ENCODE measurements at regions not wholly inside any gene's neighbourhood (a gene's known extent, or its start where the extent isn't known, plus 50 kb on each side); places are given as distances from the start of the nearest gene placed in this dataset.

DNA sequence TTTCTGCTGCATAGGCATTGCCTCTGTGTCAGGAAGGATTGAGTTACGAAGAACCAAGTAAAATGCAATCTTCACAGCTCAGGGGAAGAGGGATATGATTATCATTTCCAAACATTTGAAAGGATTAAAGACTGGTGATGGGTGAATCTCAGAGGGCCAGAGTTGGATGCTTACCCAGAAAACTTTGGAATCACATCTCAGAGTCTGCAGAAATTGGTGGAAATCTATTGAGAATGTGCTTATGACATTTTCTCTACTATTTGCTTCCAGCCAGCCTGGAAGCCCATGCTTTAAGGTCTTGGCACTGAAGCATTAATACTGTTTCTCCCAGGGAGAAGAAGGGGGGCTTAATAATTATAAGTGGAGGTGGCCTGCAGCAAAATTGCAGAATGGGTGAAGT, 1301.4 kb upstream of the PIK3C3 start:
- no peaks in the 10 kb centered on the region for H3K36me3 ChIP-seq
- DNase-seq, result no peak
- H3K27ac ChIP-seq, result no peak overlapping the region
- WGBS, 2 donors, result 76 to 82% methylated on average over 1 of the region's 1 CpG
- H3K4me3 ChIP-seq, result no peak overlapping the region
- H3K27me3 ChIP-seq, result no peaks in the 10 kb centered on the region
- ATAC-seq (ENCODE audit: low FRiP score in 2 of 2), result no peak
- H3K4me1 ChIP-seq, result no peaks in the 10 kb centered on the region
- TF ChIP-seq, protein P1, sequence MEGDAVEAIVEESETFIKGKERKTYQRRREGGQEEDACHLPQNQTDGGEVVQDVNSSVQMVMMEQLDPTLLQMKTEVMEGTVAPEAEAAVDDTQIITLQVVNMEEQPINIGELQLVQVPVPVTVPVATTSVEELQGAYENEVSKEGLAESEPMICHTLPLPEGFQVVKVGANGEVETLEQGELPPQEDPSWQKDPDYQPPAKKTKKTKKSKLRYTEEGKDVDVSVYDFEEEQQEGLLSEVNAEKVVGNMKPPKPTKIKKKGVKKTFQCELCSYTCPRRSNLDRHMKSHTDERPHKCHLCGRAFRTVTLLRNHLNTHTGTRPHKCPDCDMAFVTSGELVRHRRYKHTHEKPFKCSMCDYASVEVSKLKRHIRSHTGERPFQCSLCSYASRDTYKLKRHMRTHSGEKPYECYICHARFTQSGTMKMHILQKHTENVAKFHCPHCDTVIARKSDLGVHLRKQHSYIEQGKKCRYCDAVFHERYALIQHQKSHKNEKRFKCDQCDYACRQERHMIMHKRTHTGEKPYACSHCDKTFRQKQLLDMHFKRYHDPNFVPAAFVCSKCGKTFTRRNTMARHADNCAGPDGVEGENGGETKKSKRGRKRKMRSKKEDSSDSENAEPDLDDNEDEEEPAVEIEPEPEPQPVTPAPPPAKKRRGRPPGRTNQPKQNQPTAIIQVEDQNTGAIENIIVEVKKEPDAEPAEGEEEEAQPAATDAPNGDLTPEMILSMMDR (IDR thresholded peaks at IDR 0.05), result no peak
- TF ChIP-seq POLR2AphosphoS5 (IDR thresholded peaks at IDR 0.05) (no peak), EP300 (IDR thresholded peaks at IDR 0.05) (no peak), POLR2A (IDR thresholded peaks at IDR 0.05) (no peak)
- peaks cover 0 to 3% (median 0%) of the 10 kb centered on the region in 4 donors for H3K9me3 ChIP-seq

DNA sequence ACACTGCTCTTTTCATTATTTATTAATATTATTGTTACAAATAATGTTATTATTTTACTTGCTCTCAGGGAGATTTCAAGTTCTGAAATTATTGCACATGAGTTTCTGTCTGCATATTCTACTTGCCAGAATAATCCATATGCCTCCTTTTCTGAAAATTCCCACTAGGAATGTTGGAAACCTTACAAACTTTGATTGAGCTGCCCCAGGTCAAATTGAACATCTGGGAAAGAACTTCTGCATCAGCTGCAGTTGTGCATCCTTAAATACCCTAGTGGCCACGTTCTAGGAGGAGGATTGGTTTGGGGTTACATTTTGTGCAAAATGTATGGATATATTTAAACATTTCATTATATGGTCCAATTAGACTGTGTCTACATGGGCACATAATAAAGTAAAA, 1302.7 kb upstream of the PIK3C3 start:
- no peak overlapping the region for H3K27ac ChIP-seq
- H3K4me1 ChIP-seq, result no peaks in the 10 kb centered on the region
- no peak for ATAC-seq (ENCODE audit: low FRiP score in 2 of 2)
- H3K27me3 ChIP-seq, result no peaks in the 10 kb centered on the region
- H3K4me3 ChIP-seq, result no peak overlapping the region
- WGBS, 2 donors, result 42 to 71% methylated on average over 1 of the region's 1 CpG
- TF ChIP-seq POLR2A (IDR thresholded peaks at IDR 0.05), result no peak
- TF ChIP-seq EP300 (IDR thresholded peaks at IDR 0.05), result no peak
- TF ChIP-seq, protein P1 (IDR thresholded peaks at IDR 0.05), result no peak
- TF ChIP-seq POLR2AphosphoS5 (IDR thresholded peaks at IDR 0.05), result no peak
- no peaks in the 10 kb centered on the region for H3K36me3 ChIP-seq
- no peak for DNase-seq
- no peaks in the 10 kb centered on the region for H3K9me3 ChIP-seq

DNA sequence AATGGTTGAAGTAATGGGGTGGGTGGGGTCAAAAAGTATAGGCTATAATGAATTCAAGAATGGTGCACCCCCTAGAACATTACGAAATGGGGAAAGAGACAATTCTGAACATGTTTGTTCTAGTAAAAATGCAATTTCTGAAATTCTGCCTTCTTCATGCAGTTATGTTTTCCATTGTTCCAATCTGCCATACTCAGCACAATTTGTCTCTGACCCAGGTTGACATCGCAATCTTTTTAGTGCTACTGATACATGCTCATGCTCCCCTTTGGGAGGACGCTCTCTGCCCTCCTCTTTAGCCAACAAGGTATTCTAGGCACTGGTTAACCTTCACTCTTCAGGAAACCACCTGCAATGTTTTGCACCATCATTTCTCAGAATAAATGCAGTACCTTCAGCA, 1303.9 kb upstream of the PIK3C3 start:
- H3K4me3 ChIP-seq, result no peak overlapping the region
- DNase-seq, result no peak
- no peaks in the 10 kb centered on the region for H3K9me3 ChIP-seq
- TF ChIP-seq POLR2A (IDR thresholded peaks at IDR 0.05), result no peak
- no peak for TF ChIP-seq EP300 (IDR thresholded peaks at IDR 0.05)
- TF ChIP-seq, protein P1 (IDR thresholded peaks at IDR 0.05), result no peak
- no peak for TF ChIP-seq POLR2AphosphoS5 (IDR thresholded peaks at IDR 0.05)
- no peaks in the 10 kb centered on the region for H3K36me3 ChIP-seq
- no peaks in the 10 kb centered on the region for H3K4me1 ChIP-seq
- WGBS, 2 donors, result 85 to 90% methylated on average over 3 of the region's 3 CpGs
- no peak overlapping the region for H3K27ac ChIP-seq
- no peaks in the 10 kb centered on the region for H3K27me3 ChIP-seq
- no peak for ATAC-seq (ENCODE audit: low FRiP score in 2 of 2)

DNA sequence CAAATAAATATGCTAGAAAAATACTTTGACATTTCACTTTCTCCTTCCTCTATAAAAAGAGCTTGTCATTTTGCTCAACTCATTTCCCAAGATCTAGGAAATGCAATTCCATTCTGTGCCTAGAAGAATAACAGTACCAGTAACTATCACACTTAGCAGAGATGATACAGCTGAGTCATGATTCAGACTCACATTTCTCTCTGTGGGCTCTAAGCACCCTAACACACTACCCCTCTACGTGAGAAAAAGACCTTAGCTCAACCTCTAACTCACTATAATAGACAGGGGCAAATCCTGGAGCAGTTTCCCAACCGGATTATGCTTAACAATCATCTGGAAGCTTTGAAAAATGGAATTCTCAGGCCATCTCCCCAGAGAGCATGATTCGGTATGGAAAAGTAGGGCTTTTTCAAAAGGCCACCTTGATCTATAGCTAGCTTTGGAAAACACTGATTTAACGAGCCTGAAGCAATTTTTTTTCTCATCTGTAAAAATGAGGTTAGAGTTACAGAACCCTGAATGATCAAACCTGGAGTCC, 1312.3 kb upstream of the PIK3C3 start:
- Histone ChIP-seq H3K27me3 (no peaks in the 10 kb centered on the region), H3K9me3 (no peaks in the 10 kb centered on the region), H3K4me1 (no peaks in the 10 kb centered on the region), H3K27ac (no peak overlapping the region), H3K36me3 (no peaks in the 10 kb centered on the region), H3K4me3 (no peak overlapping the region)
- 74 to 78% methylated on average over 4 of the region's 4 CpGs for WGBS, 2 donors
- no peak for DNase-seq
- TF ChIP-seq POLR2AphosphoS5 (IDR thresholded peaks at IDR 0.05) (no peak), POLR2A (IDR thresholded peaks at IDR 0.05) (no peak), EP300 (IDR thresholded peaks at IDR 0.05) (no peak)
- TF ChIP-seq, protein P1 (IDR thresholded peaks at IDR 0.05), result no peak
- ATAC-seq (ENCODE audit: low FRiP score in 2 of 2), result no peak

DNA sequence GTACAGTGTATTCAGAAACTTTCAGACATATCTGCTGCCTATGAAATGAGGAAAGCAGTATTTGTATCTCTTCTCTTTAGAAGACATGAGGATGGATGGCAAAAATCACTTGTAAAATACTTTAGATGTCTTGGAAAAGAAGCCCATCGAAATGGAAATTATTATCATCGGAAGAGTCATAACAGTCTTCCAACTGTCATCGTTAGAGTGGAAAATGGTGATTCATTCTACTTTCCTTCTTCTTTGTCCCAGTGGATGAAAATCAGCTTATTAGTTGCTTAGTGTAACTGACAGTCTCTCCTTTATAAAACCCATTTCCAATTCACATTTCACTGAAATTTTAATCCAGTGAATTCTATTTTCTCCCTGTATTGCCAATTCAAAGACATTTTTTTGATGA, 1323.7 kb upstream of the PIK3C3 start:
- no peak overlapping the region for H3K27ac ChIP-seq

More for the DNA sequence above, 1323.7 kb upstream of the PIK3C3 start:
- TF ChIP-seq POLR2A (IDR thresholded peaks at IDR 0.05), result no peak
- no peak for TF ChIP-seq POLR2AphosphoS5 (IDR thresholded peaks at IDR 0.05)
- TF ChIP-seq EP300 (IDR thresholded peaks at IDR 0.05), result no peak
- TF ChIP-seq, protein P1 (IDR thresholded peaks at IDR 0.05), result no peak
- Histone ChIP-seq H3K27me3 (no peaks in the 10 kb centered on the region), H3K36me3 (no peaks in the 10 kb centered on the region), H3K4me3 (no peak overlapping the region), H3K4me1 (no peaks in the 10 kb centered on the region), H3K9me3 (no peaks in the 10 kb centered on the region)
- ATAC-seq (ENCODE audit: low FRiP score in 2 of 2) (no peak), DNase-seq (no peak)
- WGBS, 2 donors, result 95% methylated on average over 3 of the region's 3 CpGs
